ENCODE measurements at regions not wholly inside any gene's neighbourhood (a gene's known extent, or its start where the extent isn't known, plus 50 kb on each side); places are given as distances from the start of the nearest gene placed in this dataset.
"Not testable (repeated sequence)": the region's sequence is repeated elsewhere in the genome, so short reads cannot be mapped to it uniquely, and the experiment has no call there.

DNA sequence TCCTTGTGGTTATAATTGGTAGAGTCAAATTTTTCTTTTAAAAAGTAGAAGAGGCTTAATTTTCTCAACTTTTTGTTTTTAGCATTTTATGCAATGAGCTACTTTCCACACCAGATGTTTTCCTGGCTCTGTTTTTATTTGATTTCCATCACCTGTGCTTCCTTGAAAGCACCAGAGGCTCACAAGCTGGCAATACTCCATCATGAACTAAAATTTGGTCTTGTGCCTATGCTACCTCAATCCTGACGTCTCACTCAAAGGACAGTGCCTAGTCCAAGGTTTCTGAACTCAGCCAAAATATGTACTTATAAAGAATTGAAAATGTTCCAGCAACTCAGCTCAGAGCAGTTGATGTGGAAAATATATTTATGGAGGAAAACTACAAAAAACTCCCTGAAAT is 914.0 kb upstream of the PRKX start:
- H3K4me1 ChIP-seq, result no peaks in the 10 kb centered on the region
- ATAC-seq (no peak), DNase-seq (no peak)
- H3K27me3 ChIP-seq, result no peaks in the 10 kb centered on the region
- 49 to 75% methylated on average over 1 of the region's 1 CpG for WGBS, 2 donors
- H3K9me3 ChIP-seq, result peaks cover 0 to 30% (median 0%) of the 10 kb centered on the region in 11 donors
- intact Hi-C loops (cut with DNase I), result no loop called here
- no peak overlapping the region for H3K4me3 ChIP-seq
- TF ChIP-seq, protein P1, sequence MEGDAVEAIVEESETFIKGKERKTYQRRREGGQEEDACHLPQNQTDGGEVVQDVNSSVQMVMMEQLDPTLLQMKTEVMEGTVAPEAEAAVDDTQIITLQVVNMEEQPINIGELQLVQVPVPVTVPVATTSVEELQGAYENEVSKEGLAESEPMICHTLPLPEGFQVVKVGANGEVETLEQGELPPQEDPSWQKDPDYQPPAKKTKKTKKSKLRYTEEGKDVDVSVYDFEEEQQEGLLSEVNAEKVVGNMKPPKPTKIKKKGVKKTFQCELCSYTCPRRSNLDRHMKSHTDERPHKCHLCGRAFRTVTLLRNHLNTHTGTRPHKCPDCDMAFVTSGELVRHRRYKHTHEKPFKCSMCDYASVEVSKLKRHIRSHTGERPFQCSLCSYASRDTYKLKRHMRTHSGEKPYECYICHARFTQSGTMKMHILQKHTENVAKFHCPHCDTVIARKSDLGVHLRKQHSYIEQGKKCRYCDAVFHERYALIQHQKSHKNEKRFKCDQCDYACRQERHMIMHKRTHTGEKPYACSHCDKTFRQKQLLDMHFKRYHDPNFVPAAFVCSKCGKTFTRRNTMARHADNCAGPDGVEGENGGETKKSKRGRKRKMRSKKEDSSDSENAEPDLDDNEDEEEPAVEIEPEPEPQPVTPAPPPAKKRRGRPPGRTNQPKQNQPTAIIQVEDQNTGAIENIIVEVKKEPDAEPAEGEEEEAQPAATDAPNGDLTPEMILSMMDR (IDR thresholded peaks at IDR 0.05), result no peak
- H3K36me3 ChIP-seq, result no peaks in the 10 kb centered on the region
- H3K27ac ChIP-seq, result no peak overlapping the region

DNA sequence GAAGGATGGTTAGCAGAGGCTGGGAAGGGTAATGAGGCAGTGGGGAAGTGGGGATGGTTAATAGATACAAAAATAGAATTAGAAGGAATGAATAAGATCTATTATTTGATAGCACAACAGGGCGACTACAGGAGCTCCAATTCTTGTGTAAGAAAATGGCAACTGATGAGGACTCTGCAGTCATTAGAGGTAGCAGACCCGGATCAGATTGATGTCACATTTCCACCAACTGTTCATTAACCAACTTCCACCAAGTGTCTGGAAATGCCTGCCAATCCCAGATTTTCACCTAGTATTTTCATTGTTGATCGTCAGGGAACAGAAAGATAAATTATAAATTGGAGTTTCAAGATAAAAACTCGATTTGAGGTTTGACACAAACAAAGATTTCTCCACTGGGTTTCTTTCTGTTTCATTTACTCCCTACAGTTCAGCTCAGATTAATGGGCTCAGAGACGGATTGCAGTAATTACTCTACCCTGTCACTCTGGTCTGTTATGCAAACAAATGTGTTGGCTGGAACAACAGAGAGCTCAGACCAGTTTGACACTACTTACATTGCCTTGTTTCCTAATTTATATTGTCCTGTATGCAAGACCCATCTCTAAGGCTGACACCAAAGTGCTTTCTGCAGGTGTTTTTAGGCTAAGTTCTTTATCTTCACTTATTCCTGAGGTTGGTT is 909.2 kb upstream of the PRKX start:
- DNase-seq, result no peak
- WGBS, 2 donors, result 29 to 52% methylated on average over 5 of the region's 5 CpGs
- intact Hi-C loops (cut with DNase I), result no loop called here

DNA sequence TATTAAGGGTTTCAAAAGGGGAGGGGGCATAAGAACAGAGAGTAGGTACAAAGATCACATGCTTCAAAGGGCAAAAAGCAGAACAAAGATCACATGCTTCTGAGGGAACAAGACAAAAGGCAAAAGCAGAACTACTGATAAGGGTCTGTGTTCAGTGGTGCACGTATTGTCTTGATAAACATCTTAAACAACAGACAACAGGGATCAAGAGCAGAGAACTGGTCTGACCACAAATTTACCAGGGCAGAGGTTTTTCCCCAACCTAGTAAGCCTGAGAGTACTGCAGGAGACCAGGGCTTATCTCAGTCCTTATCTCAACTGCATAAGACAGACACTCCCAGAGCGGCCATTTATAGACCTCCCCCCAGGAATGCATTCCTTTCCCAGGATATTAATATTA is 900.2 kb upstream of the PRKX start:
- H3K9me3 ChIP-seq, result peaks cover 0 to 25% (median 0%) of the 10 kb centered on the region in 11 donors
- H3K27me3 ChIP-seq; H3K27ac ChIP-seq; DNase-seq; H3K36me3 ChIP-seq; H3K4me1 ChIP-seq; ATAC-seq; intact Hi-C loops (cut with DNase I); H3K4me3 ChIP-seq: not testable (repeated sequence)
- 65 to 83% methylated on average over 2 of the region's 2 CpGs for WGBS, 2 donors

More for the DNA sequence above, 909.2 kb upstream of the PRKX start:
- no peak for ATAC-seq
- TF ChIP-seq, protein P1 (IDR thresholded peaks at IDR 0.05), result no peak
- H3K9me3 ChIP-seq, result peaks cover 0 to 40% (median 0%) of the 10 kb centered on the region in 11 donors
- no peaks in the 10 kb centered on the region for H3K4me1 ChIP-seq
- no peak overlapping the region for H3K4me3 ChIP-seq
- no peaks in the 10 kb centered on the region for H3K36me3 ChIP-seq
- H3K27me3 ChIP-seq, result no peaks in the 10 kb centered on the region
- no peak overlapping the region for H3K27ac ChIP-seq

DNA sequence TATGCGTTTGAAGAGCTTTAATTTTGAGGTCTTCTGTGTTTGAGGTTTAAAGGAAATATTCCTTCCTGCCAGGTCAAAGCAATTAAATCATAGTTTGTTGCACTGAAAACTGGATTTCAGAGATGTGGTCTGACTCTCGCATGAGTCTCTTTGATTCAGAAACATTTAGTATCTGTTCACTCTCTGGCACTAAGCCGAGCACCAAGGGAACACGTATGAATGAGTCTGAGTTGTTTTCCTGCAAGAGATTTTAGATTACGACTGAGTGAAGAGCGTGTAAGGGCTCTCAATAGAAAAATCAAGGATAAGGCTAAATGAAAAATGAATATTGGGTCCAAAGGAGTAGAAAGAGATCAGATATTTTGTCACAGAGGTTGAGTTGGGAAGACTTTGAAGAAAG is 875.4 kb upstream of the PRKX start:
- H3K27me3 ChIP-seq, result no peaks in the 10 kb centered on the region
- H3K36me3 ChIP-seq, result no peaks in the 10 kb centered on the region
- WGBS, 2 donors, result 73 to 78% methylated on average over 6 of the region's 6 CpGs
- H3K4me3 ChIP-seq, result no peak overlapping the region
- DNase-seq (no peak), ATAC-seq (no peak)
- intact Hi-C loops (cut with DNase I), result no loop called here
- no peak overlapping the region for H3K27ac ChIP-seq
- TF ChIP-seq, protein P1 (IDR thresholded peaks at IDR 0.05), result no peak
- H3K4me1 ChIP-seq, result no peaks in the 10 kb centered on the region
- H3K9me3 ChIP-seq, result peaks cover 0 to 4% (median 0%) of the 10 kb centered on the region in 11 donors

DNA sequence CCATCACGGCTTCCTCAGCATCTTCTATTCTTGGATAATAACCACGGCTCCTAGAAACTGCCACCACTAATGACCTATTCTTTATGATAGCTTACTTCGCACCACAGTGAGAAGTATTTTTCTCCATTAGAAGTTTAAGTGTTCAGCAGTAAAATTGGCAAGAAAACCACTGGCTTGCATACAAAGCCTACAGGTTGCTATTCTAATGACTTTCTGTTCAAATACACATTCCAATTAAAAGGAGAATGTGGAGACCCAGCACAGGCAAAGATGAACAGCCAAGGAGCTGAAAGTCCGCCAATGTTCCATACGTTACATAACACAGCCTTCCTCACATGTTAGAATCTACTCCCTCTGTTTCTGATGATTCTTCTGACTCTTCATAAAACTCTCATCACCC is 875.0 kb upstream of the PRKX start:
- H3K9me3 ChIP-seq, result peaks cover 0 to 4% (median 0%) of the 10 kb centered on the region in 11 donors
- TF ChIP-seq, protein P1 (IDR thresholded peaks at IDR 0.05), result no peak
- H3K27me3 ChIP-seq, result no peaks in the 10 kb centered on the region
- ATAC-seq, result no peak
- no peak overlapping the region for H3K27ac ChIP-seq
- H3K4me3 ChIP-seq, result no peak overlapping the region
- 85 to 91% methylated on average over 5 of the region's 5 CpGs for WGBS, 2 donors
- no peak for DNase-seq
- intact Hi-C loops (cut with DNase I), result no loop called here
- no peaks in the 10 kb centered on the region for H3K4me1 ChIP-seq
- H3K36me3 ChIP-seq, result no peaks in the 10 kb centered on the region
